Keratinocyte (primary cell): ENCODE measurements at regions not wholly inside any gene's neighbourhood (a gene's known extent, or its start where the extent isn't known, plus 50 kb on each side); places are given as distances from the start of the nearest gene placed in this dataset.

Source experiments
- DNase-seq: peaks from one replicate; pipeline ENCODE4 v3.0.0-alpha.2; 2011; ENCODE audit warnings: low read depth, missing footprints, low spot score
- FAIRE-seq: peaks from 2 replicates; lab custom pipeline; 2011; peaks lifted over from hg19 to GRCh38; lab: Jason Lieb, UNC
- H2AFZ ChIP-seq: 2 replicates; pipeline ENCODE4 v1.6.0; 2012; ENCODE audit warnings: low read length, control low read depth, inconsistent platforms; ENCODE audit not compliant: control insufficient read depth
- H3K27ac ChIP-seq: 2 replicates; pipeline ENCODE4 v1.5.1; 2011; ENCODE audit warnings: low read length; ENCODE audit not compliant: control insufficient read depth, insufficient read depth
- H3K27me3 ChIP-seq: 3 replicates; pipeline ENCODE4 v1.6.0; 2011; ENCODE audit warnings: low read length; ENCODE audit not compliant: control insufficient read depth, insufficient read depth; ENCODE audit errors: extremely low read depth
- H3K36me3 ChIP-seq, 2 experiments: 2 replicates in 1 of 2; 3 replicates in 1 of 2; pipeline ENCODE4 v1.5.1; 2011; ENCODE audit warnings: low read length in 2 of 2, mild to moderate bottlenecking in 1 of 2; ENCODE audit not compliant: control insufficient read depth in 2 of 2, insufficient read depth in 2 of 2; ENCODE audit errors: extremely low read depth in 1 of 2
- H3K4me1 ChIP-seq: 3 replicates; pipeline ENCODE4 v1.5.1; 2011; ENCODE audit warnings: low read length; ENCODE audit not compliant: control insufficient read depth, insufficient read depth; ENCODE audit errors: extremely low read depth
- H3K4me2 ChIP-seq: 3 replicates; pipeline ENCODE4 v1.6.0; 2011; ENCODE audit warnings: low read depth, low read length; ENCODE audit not compliant: control insufficient read depth, insufficient read depth; ENCODE audit errors: extremely low read depth
- H3K4me3 ChIP-seq, 3 experiments: fragments of 200-600 bp in 1 of 3; sonication (generic) in 1 of 3; 2 replicates in 2 of 3; 3 replicates in 1 of 3; pipeline ENCODE4 v1.5.1; 2011 to 2016; ENCODE audit warnings: low read length in 3 of 3, mild to moderate bottlenecking in 3 of 3, control low read depth in 2 of 3, inconsistent platforms in 1 of 3, low read depth in 1 of 3, mixed read lengths in 1 of 3, mixed run types in 1 of 3, moderate library complexity in 1 of 3; ENCODE audit not compliant: control insufficient read depth in 2 of 3, insufficient read depth in 2 of 3; ENCODE audit errors: extremely low read depth in 1 of 3
- H3K79me2 ChIP-seq: 2 replicates; pipeline ENCODE4 v1.6.0; 2012; ENCODE audit warnings: low read length; ENCODE audit not compliant: control insufficient read depth, insufficient read depth
- H3K9ac ChIP-seq: 3 replicates; pipeline ENCODE4 v1.6.0; 2011; ENCODE audit warnings: low read length; ENCODE audit not compliant: control insufficient read depth, insufficient read depth; ENCODE audit errors: extremely low read depth
- H3K9me1 ChIP-seq: 3 replicates; pipeline ENCODE4 v1.6.0; 2011; ENCODE audit warnings: low read length; ENCODE audit not compliant: control insufficient read depth, insufficient read depth; ENCODE audit errors: extremely low read depth
- H3K9me3 ChIP-seq: 2 replicates; pipeline ENCODE4 v1.5.1; 2012; ENCODE audit warnings: low read depth, low read length; ENCODE audit not compliant: control insufficient read depth
- H4K20me1 ChIP-seq: 3 replicates; pipeline ENCODE4 v1.6.0; 2011; ENCODE audit warnings: low read length; ENCODE audit not compliant: control insufficient read depth, insufficient read depth; ENCODE audit errors: extremely low read depth
- EZH2 ChIP-seq: IDR thresholded peaks from one replicate; pipeline ENCODE4 v1.6.1; 2012; ENCODE audit warnings: inconsistent platforms, mild to moderate bottlenecking, low read length, moderate library complexity
- dilution Hi-C: fragments of 300-500 bp; cut with MboI; formaldehyde crosslinking; loops from one replicate; pipeline ENCODE4 v1.7.0; 2020; ENCODE audit warnings: low sequenced_read_pairs; ENCODE audit not compliant: extremely low pct_ligation_motif_present
- TF ChIP-seq, protein P1 (sequence below), 3 experiments: IDR thresholded peaks in 1 of 3; conservative IDR thresholded peaks in 1 of 3; optimal IDR thresholded peaks in 1 of 3; 2 replicates in 2 of 3; 3 replicates in 1 of 3; pipeline versions ENCODE3 to v1.5.1; 2011; ENCODE audit warnings: low read length in 3 of 3, mild to moderate bottlenecking in 3 of 3, moderate library complexity in 2 of 3, control low read depth in 1 of 3, inconsistent platforms in 1 of 3; ENCODE audit not compliant: insufficient read depth in 2 of 3; ENCODE audit errors: extremely low read depth in 1 of 3

DNA sequence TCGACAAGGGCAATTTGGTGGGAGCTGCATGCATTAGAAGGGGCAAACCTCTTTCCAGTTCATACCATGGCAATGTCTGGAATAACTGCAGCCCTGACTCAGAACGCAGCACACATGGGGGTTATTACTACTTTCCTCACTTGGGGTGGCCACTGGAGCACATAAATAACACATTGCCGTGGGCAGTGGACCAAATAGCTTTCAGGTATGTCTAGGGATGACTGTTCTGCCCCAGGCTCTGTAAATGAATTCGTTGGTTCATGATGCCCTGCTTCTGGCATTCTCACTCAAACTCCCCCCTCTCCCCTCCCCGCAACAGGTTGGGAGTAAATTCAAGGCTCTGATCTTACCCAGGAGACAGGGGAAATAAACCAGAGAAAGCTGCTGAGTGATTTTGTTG, 238.0 kb upstream of the PLET1 start:
- Histone ChIP-seq H2AFZ (no peak overlapping the region), H3K36me3 (no peaks in the 10 kb centered on the region), H3K9me1 (no peaks in the 10 kb centered on the region), H3K79me2 (no peaks in the 10 kb centered on the region), H4K20me1 (no peaks in the 10 kb centered on the region), H3K9ac (no peak overlapping the region), H3K9me3 (no peaks in the 10 kb centered on the region), H3K27ac (no peak overlapping the region), H3K4me3 (no peak overlapping the region), H3K27me3 (no peaks in the 10 kb centered on the region), H3K4me1 (no peaks in the 10 kb centered on the region), H3K4me2 (no peak overlapping the region)
- FAIRE-seq (no peak), DNase-seq (no peak)
- TF ChIP-seq, protein P1, sequence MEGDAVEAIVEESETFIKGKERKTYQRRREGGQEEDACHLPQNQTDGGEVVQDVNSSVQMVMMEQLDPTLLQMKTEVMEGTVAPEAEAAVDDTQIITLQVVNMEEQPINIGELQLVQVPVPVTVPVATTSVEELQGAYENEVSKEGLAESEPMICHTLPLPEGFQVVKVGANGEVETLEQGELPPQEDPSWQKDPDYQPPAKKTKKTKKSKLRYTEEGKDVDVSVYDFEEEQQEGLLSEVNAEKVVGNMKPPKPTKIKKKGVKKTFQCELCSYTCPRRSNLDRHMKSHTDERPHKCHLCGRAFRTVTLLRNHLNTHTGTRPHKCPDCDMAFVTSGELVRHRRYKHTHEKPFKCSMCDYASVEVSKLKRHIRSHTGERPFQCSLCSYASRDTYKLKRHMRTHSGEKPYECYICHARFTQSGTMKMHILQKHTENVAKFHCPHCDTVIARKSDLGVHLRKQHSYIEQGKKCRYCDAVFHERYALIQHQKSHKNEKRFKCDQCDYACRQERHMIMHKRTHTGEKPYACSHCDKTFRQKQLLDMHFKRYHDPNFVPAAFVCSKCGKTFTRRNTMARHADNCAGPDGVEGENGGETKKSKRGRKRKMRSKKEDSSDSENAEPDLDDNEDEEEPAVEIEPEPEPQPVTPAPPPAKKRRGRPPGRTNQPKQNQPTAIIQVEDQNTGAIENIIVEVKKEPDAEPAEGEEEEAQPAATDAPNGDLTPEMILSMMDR (optimal IDR thresholded peaks at IDR 0.05 in 1 of 3, IDR thresholded peaks at IDR 0.05 in 1 of 3, conservative IDR thresholded peaks at IDR 0.05 in 1 of 3; ENCODE audit: extremely low read depth in 1 of 3, insufficient read depth in 2 of 3, low read length in 3 of 3) = no peak
- TF ChIP-seq EZH2 = no peak
- dilution Hi-C loops = no loop called here

DNA sequence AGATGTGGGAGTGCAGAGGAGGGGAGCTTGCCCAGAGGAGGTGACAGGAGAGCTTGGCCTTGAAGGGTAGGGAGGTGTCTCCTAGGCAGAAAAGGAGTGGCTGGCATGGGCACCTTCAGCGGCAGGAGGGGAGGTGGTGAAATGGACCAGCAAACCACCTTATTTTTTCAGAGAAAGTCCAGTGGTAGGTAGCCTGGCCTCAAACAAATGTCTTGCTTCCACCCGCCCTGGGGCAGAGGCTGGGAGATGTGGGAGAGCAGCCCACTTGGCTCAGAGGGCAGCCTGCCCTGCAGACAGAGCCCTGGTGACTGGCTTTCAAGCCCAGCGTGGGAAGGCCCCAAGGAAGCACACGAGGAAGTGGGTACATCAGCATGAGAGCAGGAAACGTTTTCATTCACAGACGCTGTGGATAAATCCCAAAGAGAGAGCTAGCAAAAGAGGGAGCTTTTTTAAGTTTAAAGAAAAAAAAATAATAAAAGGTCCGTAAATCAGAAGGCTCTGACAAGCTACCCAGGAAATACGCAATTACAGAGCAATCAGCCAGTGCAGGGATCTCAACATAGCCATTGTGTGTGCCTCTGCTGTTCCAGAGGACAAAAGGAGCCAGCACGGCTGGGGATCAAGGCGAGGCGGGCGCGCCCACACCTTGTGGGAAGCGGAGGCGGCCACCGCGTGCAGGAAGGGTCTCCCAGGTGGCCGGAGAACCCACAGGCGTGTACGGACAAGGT, 238.7 kb upstream of the PLET1 start:
- no peak for FAIRE-seq
- Histone ChIP-seq H4K20me1 (no peaks in the 10 kb centered on the region), H2AFZ (no peak overlapping the region), H3K36me3 (no peaks in the 10 kb centered on the region), H3K27me3 (no peaks in the 10 kb centered on the region), H3K4me2 (no peak overlapping the region), H3K4me1 (no peaks in the 10 kb centered on the region), H3K9me3 (no peaks in the 10 kb centered on the region), H3K79me2 (no peaks in the 10 kb centered on the region), H3K9ac (no peak overlapping the region), H3K9me1 (no peaks in the 10 kb centered on the region), H3K27ac (no peak overlapping the region), H3K4me3 (no peak overlapping the region)
- dilution Hi-C loops = no loop called here
- TF ChIP-seq, protein P1 (optimal IDR thresholded peaks at IDR 0.05 in 1 of 3, IDR thresholded peaks at IDR 0.05 in 1 of 3, conservative IDR thresholded peaks at IDR 0.05 in 1 of 3; ENCODE audit: extremely low read depth in 1 of 3, insufficient read depth in 2 of 3, low read length in 3 of 3) = no peak
- TF ChIP-seq EZH2 = no peak
- no peak for DNase-seq
